Left cardiac atrium (tissue), 4 donors: ENCODE measurements at regions not wholly inside any gene's neighbourhood (a gene's known extent, or its start where the extent isn't known, plus 50 kb on each side); places are given as distances from the start of the nearest gene placed in this dataset.
"Not testable (repeated sequence)": the region's sequence is repeated elsewhere in the genome, so short reads cannot be mapped to it uniquely, and the experiment has no call there.

Source experiments
- ATAC-seq, 2 donors: fragments of 200-7000 bp; cut with Tn5 transposase; one replicate each; pipeline ENCODE4 v1.9.1; 2020; ENCODE audit warnings: mild to moderate bottlenecking in 2 of 2, moderate library complexity in 2 of 2
- DNase-seq: peaks from one replicate; pipeline ENCODE4 v3.0.0-alpha.2; 2020
- intact Hi-C, 2 donors: fragments of 100-400 bp; cut with DNase I; formaldehyde crosslinking; loops; one replicate each; pipeline versions ENCODE4 v1.14.1 to v1.15.1; 2022 to 2023
- donor health status: DM: no; HTN: yes; CAD: no.
- donor health status: DM: no; HTN: yes; CAD: no; lungs with severe emphysema.
- donor health status: DM: yes; HTN: yes; CAD: no.
- donor health status: Dilated cardiomyopathy.

- DNase-seq, result peak; percentile 30
Measured at GRCh38 chr9:106025453-106025852, 331.1 kb downstream of the TMEM38B start.

GRCh38 chr9:106030146-106030545, 335.8 kb downstream of the TMEM38B start:
- intact Hi-C loops, ATAC-seq, DNase-seq: not testable (repeated sequence)

More at GRCh38 chr9:106025453-106025852, 331.1 kb downstream of the TMEM38B start:
- intact Hi-C loops, result no loop called here
- ATAC-seq, result peak; percentile 67 to 89

GRCh38 chr9:106032978-106033377, 338.6 kb downstream of the TMEM38B start:
- ATAC-seq, result no peak
- DNase-seq, result no peak
- intact Hi-C loops, result no loop called here

GRCh38 chr9:106035806-106036205, 341.5 kb downstream of the TMEM38B start:
- no peak for DNase-seq
- intact Hi-C loops, result no loop called here
- no peak for ATAC-seq

- intact Hi-C loops, result no loop called here
- peak; percentile 70 to 75 for ATAC-seq
- DNase-seq, result no peak
Measured at GRCh38 chr9:106038266-106039001, 344.1 kb downstream of the TMEM38B start.

- no peak for ATAC-seq
- no peak for DNase-seq
- intact Hi-C loops, result no loop called here
Measured at GRCh38 chr9:106039151-106039935, 345.0 kb downstream of the TMEM38B start.

GRCh38 chr9:106041920-106042319, 347.6 kb downstream of the TMEM38B start:
- ATAC-seq, DNase-seq, intact Hi-C loops: not testable (repeated sequence)

- ATAC-seq, result peak in 1 of 2 donors; percentile 80
- intact Hi-C loops, result no loop called here
- no peak for DNase-seq
Measured at GRCh38 chr9:106051545-106051944, 357.2 kb downstream of the TMEM38B start.

GRCh38 chr9:106052166-106052565, 357.8 kb downstream of the TMEM38B start:
- ATAC-seq (peak in 1 of 2 donors; percentile 30), DNase-seq (no peak)
- intact Hi-C loops, result no loop called here

- intact Hi-C loops, result no loop called here
- ATAC-seq (peak in 1 of 2 donors; percentile 27), DNase-seq (no peak)
Measured at GRCh38 chr9:106052735-106053134, 358.4 kb downstream of the TMEM38B start.

- ATAC-seq, result no peak
- intact Hi-C loops, result no loop called here
- DNase-seq, result no peak
Measured at GRCh38 chr9:106056328-106056727, 362.0 kb downstream of the TMEM38B start.

GRCh38 chr9:106058460-106058859, 364.1 kb downstream of the TMEM38B start:
- ATAC-seq, result no peak
- DNase-seq, result no peak
- intact Hi-C loops, result no loop called here

- intact Hi-C loops, result no loop called here
- DNase-seq, result no peak
- ATAC-seq, result no peak
Measured at GRCh38 chr9:106059886-106060285, 365.5 kb downstream of the TMEM38B start.

- DNase-seq (no peak), ATAC-seq (no peak)
- intact Hi-C loops, result no loop called here
Measured at GRCh38 chr9:106060885-106061284, 366.5 kb downstream of the TMEM38B start.

- ATAC-seq (no peak), DNase-seq (no peak)
- intact Hi-C loops, result no loop called here
Measured at GRCh38 chr9:106062250-106062649, 367.9 kb downstream of the TMEM38B start.

GRCh38 chr9:106065136-106065535, 370.8 kb downstream of the TMEM38B start:
- no peak for ATAC-seq
- no peak for DNase-seq
- intact Hi-C loops, result no loop called here

- DNase-seq, result no peak
- intact Hi-C loops, result no loop called here
- no peak for ATAC-seq
Measured at GRCh38 chr9:106065579-106066214, 371.4 kb downstream of the TMEM38B start.

GRCh38 chr9:106066940-106067524, 372.7 kb downstream of the TMEM38B start:
- DNase-seq (no peak), ATAC-seq (no peak)
- intact Hi-C loops, result no loop called here

- DNase-seq (no peak), ATAC-seq (no peak)
- intact Hi-C loops, result no loop called here
Measured at GRCh38 chr9:106069241-106069640, 374.9 kb downstream of the TMEM38B start.

GRCh38 chr9:106072421-106072820, 378.1 kb downstream of the TMEM38B start:
- intact Hi-C loops, result no loop called here
- DNase-seq (no peak), ATAC-seq (peak; percentile 30 to 44)
